OCI-LY1 (cell line): ENCODE measurements at regions not wholly inside any gene's neighbourhood (a gene's known extent, or its start where the extent isn't known, plus 50 kb on each side); places are given as distances from the start of the nearest gene placed in this dataset.

Experiments
- H2AFZ ChIP-seq: fragments of 200-600 bp; sonication (generic), shearing (Covaris generic); 2 replicates; pipeline ENCODE4 v1.6.0; 2014; ENCODE audit warnings: antibody characterized with exemption, mild to moderate bottlenecking, low read length
- H3F3A ChIP-seq: fragments of 200-600 bp; sonication (generic), shearing (Covaris generic); 2 replicates; pipeline ENCODE4 v1.6.0; 2014; ENCODE audit warnings: mild to moderate bottlenecking, antibody characterized with exemption, low read length, moderate library complexity; ENCODE audit not compliant: insufficient read depth
- H3K27ac ChIP-seq: fragments of 200-600 bp; sonication (generic); 2 replicates; pipeline ENCODE4 v1.5.1; 2014; ENCODE audit warnings: low read length, mixed run types, mild to moderate bottlenecking, low read depth; ENCODE audit not compliant: poor library complexity, severe bottlenecking
- H3K27me3 ChIP-seq: fragments of 200-600 bp; sonication (generic); 2 replicates; pipeline ENCODE4 v1.6.0; 2014; ENCODE audit warnings: antibody characterized with exemption, mild to moderate bottlenecking, low read length, moderate library complexity; ENCODE audit not compliant: insufficient read depth
- H3K36me3 ChIP-seq: fragments of 200-600 bp; sonication (generic); 2 replicates; pipeline ENCODE4 v1.6.1; 2014; ENCODE audit warnings: mild to moderate bottlenecking, antibody characterized with exemption, low read length, moderate library complexity, mixed read lengths; ENCODE audit not compliant: insufficient read depth
- H3K4me1 ChIP-seq: fragments of 200-600 bp; sonication (generic); 2 replicates; pipeline ENCODE4 v1.5.1; 2014; ENCODE audit warnings: mild to moderate bottlenecking, low read length, moderate library complexity; ENCODE audit not compliant: insufficient read depth, severe bottlenecking
- H3K4me2 ChIP-seq: fragments of 200-600 bp; sonication (generic), shearing (Covaris generic); 2 replicates; pipeline ENCODE4 v1.6.1; 2014; ENCODE audit warnings: low read length
- H3K4me3 ChIP-seq: fragments of 200-600 bp; sonication (generic); 2 replicates; pipeline ENCODE4 v1.5.1; 2014; ENCODE audit warnings: low read length, low read depth, mild to moderate bottlenecking, mixed read lengths; ENCODE audit not compliant: poor library complexity, severe bottlenecking
- H3K79me2 ChIP-seq: fragments of 200-600 bp; shearing (Covaris generic); 2 replicates; pipeline ENCODE4 v1.6.1; 2016; ENCODE audit warnings: mixed run types, low read length, mixed read lengths; ENCODE audit not compliant: insufficient read depth
- H3K9ac ChIP-seq: fragments of 200-600 bp; sonication (generic), shearing (Covaris generic); 2 replicates; pipeline ENCODE4 v1.6.1; 2014; ENCODE audit warnings: mild to moderate bottlenecking, low read length, mixed read lengths
- H3K9me2 ChIP-seq: fragments of 200-600 bp; sonication (generic), shearing (Covaris generic); 2 replicates; pipeline ENCODE4 v1.6.1; 2014; ENCODE audit warnings: low read depth, mild to moderate bottlenecking, low read length, mixed read lengths
- H3K9me3 ChIP-seq: fragments of 200-600 bp; shearing (Covaris generic); 2 replicates; pipeline ENCODE4 v1.6.1; 2014; ENCODE audit warnings: low read length, mixed read lengths
- H4K20me1 ChIP-seq: fragments of 200-600 bp; sonication (generic), shearing (Covaris generic); 2 replicates; pipeline ENCODE4 v1.6.0; 2016; ENCODE audit warnings: mild to moderate bottlenecking, low read length; ENCODE audit not compliant: insufficient read depth
- CTCF ChIP-seq: fragments of 200-600 bp; sonication (generic), shearing (Covaris generic); IDR thresholded peaks from 2 replicates; pipeline ENCODE4 v1.5.1; 2017; ENCODE audit warnings: mild to moderate bottlenecking, antibody characterized with exemption, low read length, moderate library complexity, mixed read lengths
- EZH2 ChIP-seq: fragments of 200-600 bp; sonication (generic), shearing (Covaris generic); IDR thresholded peaks from 2 replicates; pipeline ENCODE4 v1.8.0; 2017; ENCODE audit warnings: borderline replicate concordance, mixed run types, mild to moderate bottlenecking, antibody characterized with exemption, low read length, moderate library complexity, mixed read lengths

- no peaks in the 10 kb centered on the region for H3K9me2 ChIP-seq
- TF ChIP-seq EZH2 = no peak
- TF ChIP-seq CTCF = no peak
- H3K79me2 ChIP-seq = no peaks in the 10 kb centered on the region
- H3K9me3 ChIP-seq = no peaks in the 10 kb centered on the region
- no peaks in the 10 kb centered on the region for H3K4me1 ChIP-seq
- H2AFZ ChIP-seq = no peak overlapping the region
- H3K9ac ChIP-seq = no peak overlapping the region
- no peak overlapping the region for H3K4me3 ChIP-seq
- no peaks in the 10 kb centered on the region; the same call in 1 of the 2 replicates for H3K36me3 ChIP-seq
- H3K27ac ChIP-seq = no peak overlapping the region
- H4K20me1 ChIP-seq = no peaks in the 10 kb centered on the region
- no peak overlapping the region for H3K4me2 ChIP-seq
- H3F3A ChIP-seq = no peaks in the 10 kb centered on the region
- peaks cover 3% of the 10 kb centered on the region; the same call in 1 of the 2 replicates for H3K27me3 ChIP-seq
Measured at GRCh38 chr2:8121826-8122513, 559.9 kb upstream of the ID2 start.

- no peaks in the 10 kb centered on the region; the same call in 1 of the 2 replicates for H3K36me3 ChIP-seq
- no peaks in the 10 kb centered on the region for H3K9me2 ChIP-seq
- TF ChIP-seq CTCF (no peak), EZH2 (no peak)
- H3K27ac ChIP-seq = no peak overlapping the region
- no peaks in the 10 kb centered on the region for H3K79me2 ChIP-seq
- H3K9ac ChIP-seq = no peak overlapping the region
- no peaks in the 10 kb centered on the region for H3K9me3 ChIP-seq
- no peaks in the 10 kb centered on the region for H3K4me1 ChIP-seq
- H4K20me1 ChIP-seq = no peaks in the 10 kb centered on the region
- no peak overlapping the region for H3K4me3 ChIP-seq
- H3K4me2 ChIP-seq = no peak overlapping the region
- H3F3A ChIP-seq = no peaks in the 10 kb centered on the region
- H2AFZ ChIP-seq = no peak overlapping the region
- peaks cover 3% of the 10 kb centered on the region; the same call in 1 of the 2 replicates for H3K27me3 ChIP-seq
Measured at GRCh38 chr2:8122520-8122919, 559.3 kb upstream of the ID2 start.

GRCh38 chr2:8123464-8123863, 558.4 kb upstream of the ID2 start:
- no peak overlapping the region for H3K27ac ChIP-seq
- no peaks in the 10 kb centered on the region; the same call in 1 of the 2 replicates for H3K36me3 ChIP-seq
- H4K20me1 ChIP-seq = no peaks in the 10 kb centered on the region
- TF ChIP-seq EZH2 = no peak
- no peak for TF ChIP-seq CTCF
- H2AFZ ChIP-seq = no peak overlapping the region
- no peaks in the 10 kb centered on the region for H3K4me1 ChIP-seq
- H3F3A ChIP-seq = no peaks in the 10 kb centered on the region
- no peak overlapping the region for H3K4me3 ChIP-seq
- no peaks in the 10 kb centered on the region for H3K9me2 ChIP-seq
- H3K9me3 ChIP-seq = no peaks in the 10 kb centered on the region
- no peak overlapping the region for H3K4me2 ChIP-seq
- H3K79me2 ChIP-seq = no peaks in the 10 kb centered on the region
- peaks cover 3% of the 10 kb centered on the region; the same call in 1 of the 2 replicates for H3K27me3 ChIP-seq
- no peak overlapping the region for H3K9ac ChIP-seq
